Transverse colon (tissue), 4 donors: ENCODE measurements at regions not wholly inside any gene's neighbourhood (a gene's known extent, or its start where the extent isn't known, plus 50 kb on each side); places are given as distances from the start of the nearest gene placed in this dataset.

Experiments used
- CTCF ChIP-seq, 5 experiments: fragments of 200-600 bp in 3 of 5; fragments of 450-650 bp in 2 of 5; sonication (generic) in 3 of 5; IDR thresholded peaks; 1 replicate in 2 of 5; 2 replicates in 3 of 5; pipeline ENCODE4 v1.5.1; 2016 to 2017; ENCODE audit warnings: antibody characterized with exemption in 5 of 5, inconsistent platforms in 3 of 5, mild to moderate bottlenecking in 2 of 5, moderate library complexity in 1 of 5
- EP300 ChIP-seq: sonication (generic); formaldehyde crosslinking; IDR thresholded peaks from one replicate; pipeline ENCODE4 v1.6.1; 2017; ENCODE audit warnings: antibody characterized with exemption, low read depth
- POLR2A ChIP-seq: fragments of 450-650 bp; IDR thresholded peaks from one replicate; pipeline ENCODE4 v1.6.1; 2016; ENCODE audit warnings: antibody characterized with exemption, mild to moderate bottlenecking, moderate library complexity
- POLR2AphosphoS5 ChIP-seq, 3 donors: sonication (generic); formaldehyde crosslinking; IDR thresholded peaks; one replicate each; pipeline ENCODE4 v1.6.1; 2016; ENCODE audit warnings: antibody characterized with exemption in 3 of 3

DNA sequence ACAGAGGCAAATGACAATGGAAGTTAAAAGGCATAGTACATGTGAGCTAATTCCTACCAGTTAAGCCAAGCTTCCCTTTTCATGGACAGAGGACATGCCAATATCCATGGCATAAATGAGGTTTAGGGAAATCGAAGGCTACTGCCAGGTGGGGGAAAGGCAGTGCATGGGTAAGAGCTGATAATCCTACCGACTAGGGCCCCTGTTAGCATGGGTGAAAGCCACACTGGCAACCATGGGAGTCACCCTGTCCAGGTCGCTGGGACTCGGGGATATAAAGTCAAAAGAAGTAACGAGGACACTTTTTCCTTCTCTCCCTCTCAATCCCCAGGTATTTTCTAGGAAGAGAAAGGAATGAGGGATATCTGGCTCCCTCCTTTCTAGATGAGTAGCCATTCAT, 83.7 kb upstream of the CDH19 start:
- TF ChIP-seq POLR2AphosphoS5 (IDR thresholded peaks at IDR 0.05) (no peak), CTCF (IDR thresholded peaks at IDR 0.05) (no peak), POLR2A (no peak), EP300 (no peak)
